ENCODE measurements at regions not wholly inside any gene's neighbourhood (a gene's known extent, or its start where the extent isn't known, plus 50 kb on each side); places are given as distances from the start of the nearest gene placed in this dataset.
"Not testable (repeated sequence)": the region's sequence is repeated elsewhere in the genome, so short reads cannot be mapped to it uniquely, and the experiment has no call there.

- H3K27ac ChIP-seq (ENCODE audit: low read length): no peak overlapping the region
- no TSS peak for BruUV-seq (replicated peaks)
- no peak overlapping the region for H3K4me3 ChIP-seq (ENCODE audit: low read depth in 2 of 2, low read length in 2 of 2)
- intact Hi-C loops (cut with micrococcal nuclease; ENCODE audit: unreplicated experiment) (no loop called here), in situ Hi-C loops (cut with HindIII; ENCODE audit: low pct_unique_long_range_greater_than_20kb, low sequenced_read_pairs) (no loop called here)
- DNase-seq (ENCODE audit: low read depth, low spot score) (no peak), ATAC-seq (no peak)
- TF ChIP-seq, protein P1, sequence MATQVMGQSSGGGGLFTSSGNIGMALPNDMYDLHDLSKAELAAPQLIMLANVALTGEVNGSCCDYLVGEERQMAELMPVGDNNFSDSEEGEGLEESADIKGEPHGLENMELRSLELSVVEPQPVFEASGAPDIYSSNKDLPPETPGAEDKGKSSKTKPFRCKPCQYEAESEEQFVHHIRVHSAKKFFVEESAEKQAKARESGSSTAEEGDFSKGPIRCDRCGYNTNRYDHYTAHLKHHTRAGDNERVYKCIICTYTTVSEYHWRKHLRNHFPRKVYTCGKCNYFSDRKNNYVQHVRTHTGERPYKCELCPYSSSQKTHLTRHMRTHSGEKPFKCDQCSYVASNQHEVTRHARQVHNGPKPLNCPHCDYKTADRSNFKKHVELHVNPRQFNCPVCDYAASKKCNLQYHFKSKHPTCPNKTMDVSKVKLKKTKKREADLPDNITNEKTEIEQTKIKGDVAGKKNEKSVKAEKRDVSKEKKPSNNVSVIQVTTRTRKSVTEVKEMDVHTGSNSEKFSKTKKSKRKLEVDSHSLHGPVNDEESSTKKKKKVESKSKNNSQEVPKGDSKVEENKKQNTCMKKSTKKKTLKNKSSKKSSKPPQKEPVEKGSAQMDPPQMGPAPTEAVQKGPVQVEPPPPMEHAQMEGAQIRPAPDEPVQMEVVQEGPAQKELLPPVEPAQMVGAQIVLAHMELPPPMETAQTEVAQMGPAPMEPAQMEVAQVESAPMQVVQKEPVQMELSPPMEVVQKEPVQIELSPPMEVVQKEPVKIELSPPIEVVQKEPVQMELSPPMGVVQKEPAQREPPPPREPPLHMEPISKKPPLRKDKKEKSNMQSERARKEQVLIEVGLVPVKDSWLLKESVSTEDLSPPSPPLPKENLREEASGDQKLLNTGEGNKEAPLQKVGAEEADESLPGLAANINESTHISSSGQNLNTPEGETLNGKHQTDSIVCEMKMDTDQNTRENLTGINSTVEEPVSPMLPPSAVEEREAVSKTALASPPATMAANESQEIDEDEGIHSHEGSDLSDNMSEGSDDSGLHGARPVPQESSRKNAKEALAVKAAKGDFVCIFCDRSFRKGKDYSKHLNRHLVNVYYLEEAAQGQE (IDR thresholded peaks at IDR 0.05; ENCODE audit: insufficient read depth in 1 of 2, low read depth in 2 of 2, low read length in 1 of 2): no peak
- TF ChIP-seq POLR2AphosphoS5 (IDR thresholded peaks at IDR 0.05; ENCODE audit: low read depth, low read length) (no peak), TCF7L2 (IDR thresholded peaks at IDR 0.05; ENCODE audit: low read depth, low read length) (no peak), CTCF (IDR thresholded peaks at IDR 0.05) (no peak), SIN3A (IDR thresholded peaks at IDR 0.05; ENCODE audit: borderline replicate concordance, insufficient read depth, low read depth, low read length) (no peak)
- 0 out of 2 replicates have a peak, but pooled peaks cover 4% of the 10 kb centered on the region for H3K9me3 ChIP-seq (ENCODE audit: control insufficient read depth, insufficient read depth, low read depth, low read length)
- H3K27me3 ChIP-seq (ENCODE audit: control insufficient read depth, insufficient read depth, low read length): no peaks in the 10 kb centered on the region
- H3K36me3 ChIP-seq (ENCODE audit: control insufficient read depth, insufficient read depth, low read length): no peaks in the 10 kb centered on the region; the same call in 1 of the 2 replicates
- ChIA-PET POLR2A (no interaction called here), CTCF (no interaction called here)
- no peaks in the 10 kb centered on the region for H3K4me1 ChIP-seq (ENCODE audit: control insufficient read depth, insufficient read depth, low read length)
These were observed 935.9 kb upstream of the LRATD1 start for GRCh38 chr2:13696601-13697000.

- TF ChIP-seq CTCF (IDR thresholded peaks at IDR 0.05) (no peak), POLR2AphosphoS5 (IDR thresholded peaks at IDR 0.05; ENCODE audit: low read depth, low read length) (no peak), SIN3A (IDR thresholded peaks at IDR 0.05; ENCODE audit: borderline replicate concordance, insufficient read depth, low read depth, low read length) (no peak), TCF7L2 (IDR thresholded peaks at IDR 0.05; ENCODE audit: low read depth, low read length) (no peak)
- TF ChIP-seq, protein P1 (IDR thresholded peaks at IDR 0.05; ENCODE audit: insufficient read depth in 1 of 2, low read depth in 2 of 2, low read length in 1 of 2): no peak
- Histone ChIP-seq H3K9me3 (ENCODE audit: control insufficient read depth, insufficient read depth, low read depth, low read length) (0 out of 2 replicates have a peak, but pooled peaks cover 4% of the 10 kb centered on the region), H3K4me1 (ENCODE audit: control insufficient read depth, insufficient read depth, low read length) (no peaks in the 10 kb centered on the region), H3K27ac (ENCODE audit: low read length) (no peak overlapping the region), H3K27me3 (ENCODE audit: control insufficient read depth, insufficient read depth, low read length) (no peaks in the 10 kb centered on the region), H3K4me3 (ENCODE audit: low read depth in 2 of 2, low read length in 2 of 2) (no peak overlapping the region), H3K36me3 (ENCODE audit: control insufficient read depth, insufficient read depth, low read length) (no peaks in the 10 kb centered on the region; the same call in 1 of the 2 replicates)
- intact Hi-C loops (cut with micrococcal nuclease; ENCODE audit: unreplicated experiment) (no loop called here), in situ Hi-C loops (cut with HindIII; ENCODE audit: low pct_unique_long_range_greater_than_20kb, low sequenced_read_pairs) (no loop called here)
- BruUV-seq (replicated peaks): no TSS peak
- CTCF ChIA-PET: no interaction called here
- no peak for ATAC-seq
- POLR2A ChIA-PET: no interaction called here
- no peak for DNase-seq (ENCODE audit: low read depth, low spot score)
These were observed 933.7 kb upstream of the LRATD1 start for GRCh38 chr2:13698847-13699246.

- BruUV-seq (replicated peaks); POLR2A ChIA-PET; CTCF ChIA-PET; H3K4me3 ChIP-seq (ENCODE audit: low read depth in 2 of 2, low read length in 2 of 2); intact Hi-C loops (cut with micrococcal nuclease; ENCODE audit: unreplicated experiment); in situ Hi-C loops (cut with HindIII; ENCODE audit: low pct_unique_long_range_greater_than_20kb, low sequenced_read_pairs); ATAC-seq; DNase-seq (ENCODE audit: low read depth, low spot score); H3K9me3 ChIP-seq (ENCODE audit: control insufficient read depth, insufficient read depth, low read depth, low read length); H3K4me1 ChIP-seq (ENCODE audit: control insufficient read depth, insufficient read depth, low read length); H3K27me3 ChIP-seq (ENCODE audit: control insufficient read depth, insufficient read depth, low read length); H3K27ac ChIP-seq (ENCODE audit: low read length); H3K36me3 ChIP-seq (ENCODE audit: control insufficient read depth, insufficient read depth, low read length): not testable (repeated sequence)
These were observed 932.6 kb upstream of the LRATD1 start for GRCh38 chr2:13699939-13700338.

Measured in Panc1 (cell line).